ENCODE measurements at regions not wholly inside any gene's neighbourhood (a gene's known extent, or its start where the extent isn't known, plus 50 kb on each side); places are given as distances from the start of the nearest gene placed in this dataset.

DNA sequence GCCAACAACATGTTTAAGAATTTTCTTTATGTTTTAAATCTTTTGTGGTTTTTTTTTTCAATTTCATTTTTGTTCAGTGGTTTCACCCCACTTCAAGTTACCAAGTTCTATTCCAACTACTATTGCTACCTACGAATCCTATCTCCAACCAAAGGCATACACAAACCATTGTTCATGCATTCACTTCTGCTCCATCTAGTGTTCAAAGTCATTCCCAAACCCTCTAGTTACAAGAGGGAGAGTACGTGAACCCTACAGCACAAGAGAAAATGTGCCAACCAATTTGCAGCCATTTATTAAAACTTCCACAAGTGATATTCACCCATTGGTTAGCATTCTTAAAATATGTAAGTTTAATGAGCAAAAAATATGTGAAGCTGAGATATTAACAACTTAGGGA, 295.1 kb upstream of the KYNU start:
- TF ChIP-seq, protein P1, sequence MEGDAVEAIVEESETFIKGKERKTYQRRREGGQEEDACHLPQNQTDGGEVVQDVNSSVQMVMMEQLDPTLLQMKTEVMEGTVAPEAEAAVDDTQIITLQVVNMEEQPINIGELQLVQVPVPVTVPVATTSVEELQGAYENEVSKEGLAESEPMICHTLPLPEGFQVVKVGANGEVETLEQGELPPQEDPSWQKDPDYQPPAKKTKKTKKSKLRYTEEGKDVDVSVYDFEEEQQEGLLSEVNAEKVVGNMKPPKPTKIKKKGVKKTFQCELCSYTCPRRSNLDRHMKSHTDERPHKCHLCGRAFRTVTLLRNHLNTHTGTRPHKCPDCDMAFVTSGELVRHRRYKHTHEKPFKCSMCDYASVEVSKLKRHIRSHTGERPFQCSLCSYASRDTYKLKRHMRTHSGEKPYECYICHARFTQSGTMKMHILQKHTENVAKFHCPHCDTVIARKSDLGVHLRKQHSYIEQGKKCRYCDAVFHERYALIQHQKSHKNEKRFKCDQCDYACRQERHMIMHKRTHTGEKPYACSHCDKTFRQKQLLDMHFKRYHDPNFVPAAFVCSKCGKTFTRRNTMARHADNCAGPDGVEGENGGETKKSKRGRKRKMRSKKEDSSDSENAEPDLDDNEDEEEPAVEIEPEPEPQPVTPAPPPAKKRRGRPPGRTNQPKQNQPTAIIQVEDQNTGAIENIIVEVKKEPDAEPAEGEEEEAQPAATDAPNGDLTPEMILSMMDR (conservative IDR thresholded peaks at IDR 0.05; ENCODE audit: low read length) = peak; percentile 41
- no peak for TF ChIP-seq EZH2phosphoT487 (IDR thresholded peaks at IDR 0.05; ENCODE audit: borderline replicate concordance)

Data from Loucy (cell line).